ENCODE measurements at regions not wholly inside any gene's neighbourhood (a gene's known extent, or its start where the extent isn't known, plus 50 kb on each side); places are given as distances from the start of the nearest gene placed in this dataset.

DNA sequence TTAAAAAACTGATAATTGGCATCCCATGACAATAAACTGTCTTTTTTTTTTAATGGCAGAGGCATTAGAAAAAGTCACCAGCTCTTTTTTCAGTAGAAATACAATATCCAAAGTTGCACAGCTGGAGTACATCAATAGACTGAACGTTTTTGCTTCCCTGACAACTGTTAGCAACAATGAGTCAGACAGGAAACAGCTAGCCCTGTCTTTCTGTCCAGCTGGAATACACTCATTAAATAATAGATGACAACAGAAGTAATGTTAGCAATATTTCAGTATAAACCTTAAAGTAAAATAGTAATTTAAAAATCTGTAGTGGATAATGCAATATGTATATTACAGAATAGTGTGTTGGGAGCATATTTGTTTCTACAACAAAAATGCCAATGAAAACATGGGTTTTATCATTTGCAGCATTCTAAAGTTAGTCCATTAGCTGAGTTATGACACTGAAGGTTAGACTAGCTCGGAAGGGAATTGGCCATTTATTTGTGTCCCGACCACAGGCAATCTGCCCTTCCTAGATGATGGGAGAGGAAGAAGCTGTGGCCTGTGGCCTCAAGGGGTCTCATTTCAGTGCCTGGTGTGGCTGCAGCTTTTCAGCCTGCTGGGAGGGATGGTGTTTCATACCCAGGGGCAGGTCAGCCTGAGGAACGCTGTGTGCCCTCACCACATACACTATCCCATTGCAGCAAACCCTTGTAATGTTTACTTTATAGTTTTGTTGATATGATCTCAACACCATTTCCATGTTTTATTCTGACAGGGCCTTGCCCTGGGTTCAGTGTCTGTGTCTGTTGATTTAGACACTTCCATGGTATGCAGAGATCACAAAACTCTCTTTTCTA lies 173.3 kb downstream of the SLC16A9 start:
- TF ChIP-seq CTBP1 (IDR thresholded peaks at IDR 0.05; ENCODE audit: borderline replicate concordance) (no peak), SP1 (IDR thresholded peaks at IDR 0.05) (no peak)
